SK-N-MC (cell line): ENCODE measurements at regions not wholly inside any gene's neighbourhood (a gene's known extent, or its start where the extent isn't known, plus 50 kb on each side); places are given as distances from the start of the nearest gene placed in this dataset.

Source experiments
- DNase-seq: peaks from one replicate; pipeline ENCODE4 v3.0.0-alpha.2; 2011; ENCODE audit warnings: low read depth, low spot score
- H3K27ac ChIP-seq: fragments of 200-600 bp; sonication (generic); 2 replicates; pipeline ENCODE4 v1.5.1; 2016; ENCODE audit warnings: mixed run types
- H3K36me3 ChIP-seq: fragments of 200-600 bp; sonication (generic); 2 replicates; pipeline ENCODE4 v1.6.1; 2017; ENCODE audit warnings: antibody characterized with exemption, low read length, mixed read lengths; ENCODE audit not compliant: insufficient read depth
- H3K4me3 ChIP-seq: fragments of 200-600 bp; sonication (generic); 2 replicates; pipeline ENCODE4 v1.5.1; 2016
- H3K9ac ChIP-seq: fragments of 200-600 bp; sonication (generic); 2 replicates; pipeline ENCODE4 v1.8.0; 2017; ENCODE audit warnings: mixed run types, mixed read lengths; ENCODE audit not compliant: insufficient read length
- H3K9me3 ChIP-seq: fragments of 200-600 bp; sonication (generic); 2 replicates; pipeline ENCODE4 v1.6.1; 2017; ENCODE audit warnings: low read depth, mild to moderate bottlenecking, antibody characterized with exemption, low read length, moderate library complexity, mixed read lengths
- EZH2 ChIP-seq: fragments of 200-600 bp; sonication (generic); IDR thresholded peaks from one replicate; pipeline ENCODE4 v1.6.1; 2017; ENCODE audit warnings: antibody characterized with exemption
- FOXP2 ChIP-seq: optimal IDR thresholded peaks from 2 replicates; pipeline ENCODE3; 2011; ENCODE audit warnings: mild to moderate bottlenecking, moderate library complexity; ENCODE audit not compliant: insufficient read depth; ENCODE audit errors: extremely low read length, control extremely low read depth
- POLR2AphosphoS5 ChIP-seq: IDR thresholded peaks from 2 replicates; pipeline ENCODE4 v1.6.1; 2012; ENCODE audit warnings: mild to moderate bottlenecking, low read depth, low read length, borderline replicate concordance

DNA sequence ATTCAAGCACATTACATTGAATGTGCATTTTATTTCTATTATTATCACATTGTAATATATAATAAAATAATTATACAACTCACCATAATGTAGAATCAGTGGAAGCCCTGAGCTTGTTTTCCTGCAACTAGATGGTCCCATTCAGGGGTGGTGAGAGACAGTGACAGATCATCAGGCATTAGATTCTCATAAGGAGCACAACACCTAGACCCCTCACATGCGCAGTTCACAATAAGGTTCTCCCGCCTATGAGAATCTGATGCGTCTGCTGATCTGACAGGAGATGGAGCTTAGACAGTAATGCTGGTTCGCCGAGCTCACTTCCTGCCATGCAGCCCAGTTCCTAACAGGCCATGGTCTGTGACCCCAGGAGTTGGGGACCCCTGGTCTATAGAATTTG, 96.7 kb upstream of the RBBP6 start:
- Histone ChIP-seq H3K27ac (no peak overlapping the region), H3K36me3 (no peaks in the 10 kb centered on the region), H3K9ac (no peak overlapping the region), H3K9me3 (no peaks in the 10 kb centered on the region), H3K4me3 (no peak overlapping the region)
- DNase-seq = no peak
- no peak for TF ChIP-seq EZH2

GRCh38 chr16:24445216-24445615, 94.2 kb upstream of the RBBP6 start:
- H3K36me3 ChIP-seq = no peaks in the 10 kb centered on the region
- H3K9ac ChIP-seq = no peak overlapping the region
- no peak overlapping the region for H3K27ac ChIP-seq
- no peak overlapping the region for H3K4me3 ChIP-seq
- no peaks in the 10 kb centered on the region for H3K9me3 ChIP-seq
- no peak for DNase-seq
- TF ChIP-seq EZH2 (no peak), FOXP2 (no peak), POLR2AphosphoS5 (no peak)

GRCh38 chr16:24446189-24446588, 93.2 kb upstream of the RBBP6 start:
- Histone ChIP-seq H3K9ac (no peak overlapping the region), H3K4me3 (no peak overlapping the region), H3K9me3 (no peaks in the 10 kb centered on the region), H3K27ac (no peak overlapping the region), H3K36me3 (no peaks in the 10 kb centered on the region)
- TF ChIP-seq EZH2 = no peak
- no peak for TF ChIP-seq FOXP2
- TF ChIP-seq POLR2AphosphoS5 = no peak
- DNase-seq = no peak

DNA sequence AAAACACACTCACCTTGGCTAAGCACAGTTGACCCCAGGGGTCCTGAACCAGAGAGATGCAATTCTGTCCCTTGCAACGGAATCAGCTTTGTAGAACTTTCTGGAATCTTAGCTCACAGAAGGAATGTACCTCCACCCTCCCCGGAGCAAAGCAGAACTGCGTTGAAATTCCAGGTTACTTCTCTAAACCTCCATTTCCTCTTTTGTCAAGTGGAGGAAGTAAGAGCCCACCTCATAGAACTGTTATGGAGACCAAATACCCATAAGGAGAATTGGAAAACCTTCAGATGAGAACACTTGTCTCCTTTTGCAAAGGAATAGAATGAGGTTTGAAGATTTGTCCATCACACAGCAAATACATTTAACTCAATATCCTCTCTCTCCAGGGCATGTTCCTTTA, 86.6 kb upstream of the RBBP6 start:
- no peak for TF ChIP-seq POLR2AphosphoS5
- no peak for TF ChIP-seq EZH2
- TF ChIP-seq FOXP2 = no peak
- no peak for DNase-seq
- H3K36me3 ChIP-seq = no peaks in the 10 kb centered on the region
- H3K27ac ChIP-seq = no peak overlapping the region
- no peaks in the 10 kb centered on the region for H3K9me3 ChIP-seq
- H3K9ac ChIP-seq = no peak overlapping the region
- no peak overlapping the region for H3K4me3 ChIP-seq

GRCh38 chr16:24463196-24463945, 76.0 kb upstream of the RBBP6 start:
- no peak overlapping the region for H3K9ac ChIP-seq
- peaks cover 4% of the 10 kb centered on the region; the same call in 1 of the 2 replicates for H3K9me3 ChIP-seq
- peak overlapping the region; percentile 34 for H3K4me3 ChIP-seq
- no peak for DNase-seq
- TF ChIP-seq FOXP2 = no peak
- no peak for TF ChIP-seq POLR2AphosphoS5
- TF ChIP-seq EZH2 = no peak
- H3K36me3 ChIP-seq = no peaks in the 10 kb centered on the region
- H3K27ac ChIP-seq = no peak overlapping the region

DNA sequence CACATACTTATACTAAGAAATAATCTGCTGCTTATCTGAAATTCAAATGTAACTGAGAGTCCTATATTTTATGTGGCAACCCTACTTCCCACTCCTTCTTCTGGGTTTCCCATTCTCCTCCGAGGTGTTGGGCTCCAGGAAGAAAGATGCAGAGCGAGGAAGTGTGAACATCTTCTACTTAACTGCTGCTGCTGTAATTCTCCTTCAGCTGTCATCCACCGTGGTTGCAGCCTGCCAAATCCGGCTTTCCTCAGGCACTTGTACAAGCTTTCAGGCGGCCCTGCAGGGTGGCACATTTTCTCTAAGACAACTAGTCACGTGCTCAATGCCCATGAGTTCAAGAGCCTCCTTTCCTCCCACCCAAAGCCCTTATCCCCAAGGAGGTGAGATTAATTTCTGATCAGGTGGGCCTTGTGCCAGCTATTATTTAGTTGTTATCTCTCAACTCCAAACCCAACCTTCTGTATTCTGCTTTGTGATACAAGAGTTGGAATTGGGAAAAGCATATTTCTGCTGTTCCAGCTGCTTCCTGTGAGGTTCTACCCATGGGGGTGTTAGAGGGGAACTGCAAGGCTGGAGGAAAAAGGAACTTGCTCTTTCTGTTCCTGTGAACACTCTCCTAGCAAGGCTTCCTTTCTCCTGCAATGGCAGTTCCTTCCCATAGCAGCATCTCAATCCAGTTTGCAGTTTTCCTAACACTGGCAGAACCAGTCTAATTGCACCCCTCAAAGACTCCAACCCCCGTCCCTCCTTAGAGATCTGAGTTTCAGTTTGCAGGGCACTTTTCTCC, 67.6 kb upstream of the RBBP6 start:
- TF ChIP-seq POLR2AphosphoS5 (no peak), FOXP2 (no peak), EZH2 (no peak)
- peak overlapping the region; percentile 8; the same call in 1 of the 2 replicates for H3K4me3 ChIP-seq
- H3K9me3 ChIP-seq = no peaks in the 10 kb centered on the region
- no peak overlapping the region for H3K9ac ChIP-seq
- H3K36me3 ChIP-seq = no peaks in the 10 kb centered on the region
- DNase-seq = no peak
- H3K27ac ChIP-seq = peak overlapping the region; percentile 5; the same call in 1 of the 2 replicates

- DNase-seq = no peak
- Histone ChIP-seq H3K4me3 (no peak overlapping the region), H3K36me3 (no peaks in the 10 kb centered on the region), H3K9ac (no peak overlapping the region), H3K27ac (no peak overlapping the region), H3K9me3 (no peaks in the 10 kb centered on the region)
- TF ChIP-seq EZH2 = no peak
- no peak for TF ChIP-seq POLR2AphosphoS5
Measured at GRCh38 chr16:24477492-24477891, 61.9 kb upstream of the RBBP6 start.

- DNase-seq = no peak
- TF ChIP-seq FOXP2 = no peak
- no peak for TF ChIP-seq POLR2AphosphoS5
- TF ChIP-seq EZH2 = no peak
- no peaks in the 10 kb centered on the region for H3K36me3 ChIP-seq
- H3K9me3 ChIP-seq = no peaks in the 10 kb centered on the region
- H3K4me3 ChIP-seq = no peak overlapping the region
- H3K27ac ChIP-seq = no peak overlapping the region
- H3K9ac ChIP-seq = no peak overlapping the region
Measured at GRCh38 chr16:24478401-24478800, 61.0 kb upstream of the RBBP6 start.
